GDM1 (cell line): ENCODE measurements at regions not wholly inside any gene's neighbourhood (a gene's known extent, or its start where the extent isn't known, plus 50 kb on each side); places are given as distances from the start of the nearest gene placed in this dataset.
"Not testable (repeated sequence)": the region's sequence is repeated elsewhere in the genome, so short reads cannot be mapped to it uniquely, and the experiment has no call there.

ENCODE experiments used
- DNase-seq: peaks from one replicate; lab custom pipeline; 2025; lab: John Stamatoyannopoulos, UW

DNA sequence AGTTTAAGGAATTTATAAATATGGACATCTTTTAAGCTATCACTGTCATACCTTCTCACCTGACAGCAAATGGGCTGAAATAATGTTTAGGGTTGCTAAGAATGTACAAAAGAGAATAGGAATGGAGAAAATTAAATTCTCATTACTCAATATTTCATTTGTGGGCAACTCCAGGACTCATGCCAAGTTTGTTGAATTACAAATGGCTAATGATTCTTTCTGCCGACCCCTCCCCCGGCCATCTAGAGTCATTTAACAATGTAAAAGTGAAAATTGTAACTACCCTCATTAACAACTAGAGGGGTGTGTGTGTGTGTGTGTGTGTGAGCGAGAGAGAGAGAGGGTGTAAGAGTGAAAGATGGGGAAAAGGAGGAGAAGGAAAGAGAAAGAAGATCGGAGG, 708.5 kb upstream of the FAM98A start:
- no peak for DNase-seq

DNA sequence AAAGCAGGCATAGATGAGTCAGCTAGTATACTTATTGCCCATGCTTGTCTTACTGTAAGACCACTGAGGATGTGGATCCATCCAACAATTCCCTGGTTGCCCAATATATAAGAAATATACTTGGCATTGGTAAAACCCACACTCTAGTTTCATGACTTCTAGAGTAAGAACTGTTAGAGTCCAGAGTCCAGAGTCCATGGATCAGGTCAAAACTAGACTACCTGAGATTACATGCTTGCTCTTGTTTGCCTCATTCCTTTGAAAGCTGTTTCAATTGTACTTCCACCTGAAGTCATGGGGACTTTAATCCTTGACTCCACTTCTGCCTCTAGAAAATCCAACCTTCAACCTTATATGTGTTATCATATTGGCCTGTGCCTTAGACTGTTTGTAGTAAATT, 707.6 kb upstream of the FAM98A start:
- DNase-seq, result no peak

DNA sequence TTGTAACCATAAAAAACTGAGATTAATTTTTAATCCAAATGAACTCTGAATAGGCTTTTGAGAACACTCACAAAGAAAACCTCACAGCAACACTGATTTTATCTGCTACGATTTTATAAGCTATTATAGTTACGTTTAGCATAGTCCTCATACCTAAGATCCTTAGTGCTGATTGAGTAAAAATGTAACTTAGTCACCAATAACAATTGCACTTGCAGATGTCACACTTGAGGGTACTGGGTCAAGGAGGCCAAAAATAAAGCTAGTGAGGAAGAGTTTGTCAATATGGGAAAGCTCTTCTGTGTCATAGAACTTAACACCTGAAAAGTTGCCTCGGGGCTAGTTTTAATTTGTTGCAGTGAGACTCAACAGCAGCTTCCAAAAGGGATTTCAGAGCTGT, 706.5 kb upstream of the FAM98A start:
- DNase-seq, result no peak

DNA sequence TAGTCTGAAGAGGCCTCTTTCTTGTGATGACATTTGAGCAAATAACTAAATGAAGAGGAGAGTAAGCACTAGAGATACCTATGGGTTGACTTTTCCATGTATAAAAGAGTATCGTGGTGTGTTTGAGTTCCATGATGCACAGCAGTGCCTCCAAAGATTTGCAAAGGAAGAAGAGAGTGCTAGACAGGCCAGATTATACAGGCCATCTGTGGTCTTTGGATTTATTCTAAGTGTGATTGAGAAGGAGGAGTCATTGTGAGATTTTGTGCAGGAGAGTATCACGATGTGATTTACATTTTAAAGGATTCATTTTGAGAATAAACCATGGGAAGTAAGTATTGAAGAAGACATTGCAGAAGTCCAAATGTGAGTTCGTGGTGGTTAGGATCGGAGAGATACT, 695.9 kb upstream of the FAM98A start:
- no peak for DNase-seq

DNA sequence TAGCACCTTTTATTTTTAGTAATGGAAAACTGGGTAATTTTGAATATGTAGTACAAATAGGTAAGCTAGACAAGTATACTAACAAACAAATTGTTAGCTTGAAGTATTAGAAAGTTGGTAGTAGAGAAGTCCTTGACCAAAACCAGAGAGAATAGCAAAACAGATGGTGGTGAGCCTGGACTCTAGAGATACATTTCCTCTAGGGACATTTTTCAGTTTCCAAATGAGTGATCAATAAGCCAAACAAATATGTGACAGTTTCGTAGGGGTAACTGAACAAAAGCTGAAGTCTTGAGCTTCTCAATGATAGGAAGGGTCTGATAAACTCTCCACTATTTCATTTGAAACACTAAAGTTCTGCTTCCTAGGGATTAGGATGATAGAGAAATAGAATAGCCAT, 692.0 kb upstream of the FAM98A start:
- DNase-seq, result no peak

DNA sequence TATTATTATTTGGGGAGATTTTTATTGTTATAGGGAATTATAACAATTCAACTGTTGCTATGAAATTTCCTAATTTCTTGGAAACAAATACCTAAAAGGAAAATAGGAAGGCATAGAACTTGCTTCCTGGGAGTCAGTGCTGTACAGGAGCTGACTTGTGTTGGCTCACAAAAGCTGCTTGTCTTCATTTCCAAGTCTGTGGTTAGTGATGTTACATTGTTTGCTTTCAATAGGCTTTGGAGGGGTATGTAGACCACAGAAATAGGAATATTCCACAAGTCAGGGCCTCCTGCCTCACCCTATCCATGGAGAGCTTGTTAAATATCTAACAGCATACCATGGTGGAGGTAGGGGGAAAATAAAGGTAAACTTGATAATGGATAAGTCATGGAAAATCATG, 688.9 kb upstream of the FAM98A start:
- DNase-seq, result no peak

DNA sequence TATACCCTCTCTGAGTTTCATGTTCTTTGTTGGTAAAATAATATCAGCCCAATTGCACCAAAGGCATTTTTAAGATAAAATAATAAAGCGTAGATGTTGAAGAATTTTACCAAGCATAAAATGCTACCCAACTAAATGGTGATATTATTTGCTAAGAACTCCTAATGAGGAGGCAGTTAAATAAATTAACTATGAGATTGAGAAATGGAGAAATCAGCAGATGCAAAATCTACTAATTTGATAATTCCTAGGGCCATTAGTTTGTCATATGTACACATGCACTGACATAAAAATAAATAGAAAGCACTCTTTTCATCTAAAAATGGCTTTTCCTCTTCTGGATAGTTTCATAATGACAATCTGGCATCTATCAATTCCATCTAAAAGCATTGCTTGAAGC, 681.5 kb upstream of the FAM98A start:
- DNase-seq, result no peak

DNA sequence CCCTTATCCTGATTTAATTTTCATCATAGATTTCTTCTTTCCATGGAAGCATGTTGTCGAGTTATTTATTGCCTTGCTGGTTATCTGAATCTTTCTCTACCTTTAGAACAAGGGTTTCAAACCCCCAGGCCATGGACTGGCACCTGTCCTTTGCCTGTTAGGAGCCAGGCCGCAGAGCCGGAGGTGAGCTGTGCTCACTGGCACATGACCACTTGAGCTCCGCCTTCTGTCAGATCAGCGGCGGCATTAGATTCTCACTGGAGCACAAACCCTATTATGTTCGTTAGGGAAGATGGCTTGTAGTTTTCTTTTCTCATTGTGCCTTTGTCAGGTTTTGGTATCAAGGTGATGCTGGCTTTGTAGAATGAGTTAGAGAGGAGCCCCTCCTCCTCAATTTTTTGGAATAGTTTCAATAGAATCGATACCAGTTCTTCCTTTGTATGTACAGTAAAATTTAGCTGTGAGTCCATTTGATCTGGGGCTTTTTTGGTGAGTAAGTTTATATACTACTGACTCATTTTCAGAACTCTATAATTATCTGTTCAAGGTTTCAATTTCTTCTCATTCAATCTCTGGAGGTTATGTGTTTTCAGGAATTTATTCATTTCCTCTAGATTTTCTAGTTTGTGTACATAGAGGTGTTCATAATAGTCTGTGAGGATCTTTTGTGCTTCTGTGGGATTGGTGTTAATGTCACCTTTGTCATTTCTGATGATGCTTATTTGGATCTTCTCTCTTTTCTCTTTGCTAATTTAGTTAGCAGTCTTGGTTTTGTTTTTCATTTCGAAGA, 668.0 kb upstream of the FAM98A start:
- no peak for DNase-seq

DNA sequence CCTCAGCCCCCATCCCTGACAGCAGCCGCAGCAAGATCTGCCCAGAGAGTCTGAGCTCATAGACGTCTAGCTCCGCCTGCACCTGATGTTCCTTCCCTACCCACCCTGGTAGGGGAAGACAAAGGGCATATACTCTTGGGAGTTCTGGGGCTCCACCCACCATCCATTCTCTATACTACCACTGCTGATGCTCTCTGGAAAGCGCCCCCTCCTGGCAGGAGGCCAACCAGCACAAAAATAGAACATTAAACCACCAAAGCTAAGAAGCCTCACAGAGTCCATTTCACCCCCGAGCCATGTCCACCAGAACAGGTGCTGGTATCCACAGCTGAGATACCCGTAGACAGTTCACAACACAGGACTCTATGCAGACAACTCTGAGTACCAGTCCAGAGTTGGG, 662.6 kb upstream of the FAM98A start:
- no peak for DNase-seq

DNA sequence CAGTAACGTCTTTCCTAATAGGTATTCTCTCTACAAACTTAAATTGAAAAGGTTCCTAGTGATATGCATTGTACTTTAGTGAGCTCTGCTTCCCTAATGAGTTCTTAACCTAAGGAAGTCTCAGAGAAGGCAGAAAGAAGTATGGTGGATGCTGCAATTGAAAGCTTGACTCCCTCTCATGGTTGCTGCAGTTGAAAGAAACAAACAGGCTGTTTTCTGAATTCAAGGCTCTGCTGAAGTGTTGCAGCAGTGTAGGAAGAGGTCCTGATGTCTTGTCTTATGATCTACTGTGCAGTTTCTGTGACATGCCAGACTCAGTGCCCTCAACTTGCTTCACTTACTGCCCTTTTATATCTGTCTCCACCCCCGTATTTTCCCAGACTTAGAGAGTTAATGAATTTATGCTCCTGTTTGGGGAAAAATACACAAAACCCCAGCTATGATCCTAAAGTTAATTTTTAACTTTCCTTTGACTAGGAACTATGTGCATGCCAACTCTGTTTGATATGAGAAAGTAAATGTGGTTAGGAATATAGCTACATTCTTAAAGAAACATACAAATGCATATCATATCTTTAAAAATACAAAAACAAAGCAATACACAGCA, 655.3 kb upstream of the FAM98A start:
- DNase-seq, result no peak

DNA sequence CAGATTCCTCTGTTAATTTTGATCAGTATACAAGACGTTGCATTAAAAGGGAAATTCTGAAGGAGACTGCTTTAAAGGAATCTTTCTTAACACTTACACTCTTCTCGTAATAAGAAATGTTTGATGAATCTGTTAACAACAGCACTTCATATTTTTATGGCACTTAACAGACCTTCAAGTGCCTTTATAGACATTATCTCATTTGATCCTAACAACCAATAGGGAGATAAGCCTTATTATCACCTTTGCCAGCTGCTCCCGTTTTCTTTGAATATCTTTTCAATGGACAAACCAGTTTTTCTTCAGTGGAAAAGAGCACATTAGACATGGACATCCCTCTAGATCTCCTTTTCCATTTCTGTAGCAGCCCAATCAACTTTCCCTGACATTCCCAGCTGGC, 653.0 kb upstream of the FAM98A start:
- no peak for DNase-seq

DNA sequence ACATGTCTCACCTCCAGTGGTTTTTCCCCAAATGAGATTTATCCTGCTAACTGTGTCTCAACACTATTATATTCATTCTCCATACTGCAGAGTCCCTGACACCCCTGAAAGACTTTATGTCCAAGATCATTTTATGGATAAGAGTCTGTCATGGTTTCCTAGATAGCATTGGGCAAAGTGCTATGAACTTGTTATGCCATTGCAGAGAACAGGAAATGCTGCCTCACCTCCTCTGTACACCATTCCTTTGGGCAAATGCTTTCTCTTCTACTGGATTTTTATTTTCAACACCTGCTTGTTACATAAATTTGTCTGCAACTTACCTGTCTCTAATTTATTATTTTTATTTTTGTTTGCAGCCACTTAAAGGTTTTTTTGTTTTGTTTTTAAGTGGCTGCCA, 652.5 kb upstream of the FAM98A start:
- DNase-seq, result no peak

DNA sequence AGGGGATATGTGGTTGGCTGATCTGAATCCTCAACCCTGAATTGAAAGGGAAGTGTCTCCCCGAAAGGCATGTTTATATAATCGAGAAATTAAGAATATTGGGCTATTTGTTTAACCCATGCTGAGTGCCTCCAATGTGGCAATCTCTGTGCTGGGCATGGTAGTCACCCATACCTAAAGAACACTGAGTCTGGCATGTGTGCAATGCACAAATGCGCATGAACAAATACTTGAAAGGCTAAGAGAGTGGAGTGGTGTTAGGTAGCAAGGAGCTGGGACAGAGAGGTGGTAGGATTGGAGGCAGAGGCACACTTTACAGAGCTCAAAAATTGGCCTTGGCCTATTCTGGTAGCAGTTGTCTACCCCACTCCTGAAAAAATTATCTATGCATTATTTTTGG, 645.1 kb upstream of the FAM98A start:
- DNase-seq, result no peak

DNA sequence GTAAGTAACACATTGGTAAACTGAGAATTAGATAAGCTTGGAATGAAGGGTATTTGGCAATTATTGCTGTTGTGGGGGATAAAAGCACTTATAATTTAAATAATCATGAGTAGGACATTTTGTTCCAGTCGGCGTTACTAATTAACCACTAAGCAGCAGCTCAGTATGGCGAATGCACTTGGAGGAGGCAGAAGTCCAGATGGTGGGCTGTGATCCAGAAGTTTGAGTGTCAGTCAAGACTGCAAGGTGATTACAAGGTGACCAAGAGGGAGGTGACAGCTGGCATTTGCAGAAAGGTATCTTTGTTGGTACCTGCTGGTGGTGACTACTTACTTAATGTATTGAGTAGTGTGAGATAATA, 643.6 kb upstream of the FAM98A start:
- DNase-seq, result no peak

DNA sequence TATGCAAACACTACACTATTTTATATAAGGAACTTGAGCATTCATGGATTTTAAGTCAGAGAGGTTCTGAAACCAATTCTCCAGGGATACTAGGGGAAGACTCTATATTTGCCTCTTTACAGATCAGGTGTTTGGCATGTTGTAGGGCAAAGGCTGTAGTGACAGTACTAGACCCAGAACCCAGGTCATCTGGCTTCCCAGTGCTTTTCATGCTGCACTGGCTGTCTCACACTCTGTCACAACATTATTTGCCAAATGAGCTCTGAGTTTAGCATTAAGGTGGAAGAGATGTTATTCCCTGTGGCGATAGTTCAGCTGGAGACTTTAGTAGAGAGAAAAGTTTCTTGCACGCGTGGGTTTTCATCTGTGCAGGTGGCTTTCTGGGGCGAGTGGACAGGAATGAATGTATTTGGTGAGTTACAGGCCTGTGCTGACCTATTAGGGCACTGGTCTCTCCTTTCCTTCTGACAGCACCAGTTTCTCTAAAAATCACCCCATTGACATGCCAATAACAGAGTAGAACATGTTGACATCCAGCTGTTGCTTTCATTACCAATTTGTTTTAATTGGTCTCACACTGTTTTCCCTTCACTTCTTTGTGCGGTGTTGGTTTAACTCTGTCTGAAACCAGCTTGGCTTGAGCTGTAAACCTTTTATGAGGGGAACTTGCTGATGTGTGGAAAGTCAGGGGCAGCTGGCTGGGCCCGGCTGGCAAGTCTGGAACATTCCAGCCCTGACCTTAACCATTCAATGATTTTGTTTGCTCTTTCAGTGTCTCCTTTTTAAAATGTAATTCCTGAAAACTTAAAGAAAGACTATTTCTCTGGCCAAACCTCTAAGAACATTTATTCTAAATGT, 643.0 kb upstream of the FAM98A start:
- DNase-seq, result no peak

DNA sequence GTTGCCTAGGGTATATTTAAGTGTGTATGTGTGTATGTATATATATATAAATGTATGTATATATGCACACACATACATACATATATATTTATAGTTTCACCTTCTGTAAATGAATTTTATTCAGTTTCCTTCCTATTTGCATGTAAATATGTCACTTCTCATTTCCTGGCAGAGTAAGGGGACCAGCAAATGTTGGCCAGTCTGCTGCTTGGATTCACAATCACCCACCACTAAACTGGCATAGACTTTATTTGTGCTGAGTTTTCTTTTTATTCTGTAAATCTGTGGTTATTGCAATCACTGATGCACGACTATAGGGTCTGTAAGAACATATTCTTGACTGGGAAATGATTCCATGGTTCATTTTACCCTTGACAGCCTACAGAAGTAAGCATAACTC, 640.4 kb upstream of the FAM98A start:
- DNase-seq, result no peak

DNA sequence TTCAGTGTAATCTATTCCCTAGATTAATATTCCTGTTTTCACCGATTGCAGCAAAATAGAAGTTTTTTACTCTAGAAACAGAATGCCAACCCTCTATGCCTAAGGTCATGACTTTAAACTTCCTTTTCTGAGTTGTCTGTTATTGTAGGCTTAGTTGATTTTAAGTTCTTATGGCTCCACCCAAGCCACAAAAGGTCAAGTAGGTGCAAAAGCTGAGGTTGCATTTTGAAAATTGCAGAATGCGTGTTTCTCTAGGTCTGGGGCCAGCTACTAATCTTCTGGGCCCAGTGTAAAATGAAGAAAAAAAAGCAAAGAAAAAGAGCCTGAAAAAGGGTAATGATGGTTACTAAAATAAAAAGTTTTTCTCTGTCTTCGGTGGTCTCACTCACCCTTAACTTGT, 635.7 kb upstream of the FAM98A start:
- DNase-seq, result no peak

DNA sequence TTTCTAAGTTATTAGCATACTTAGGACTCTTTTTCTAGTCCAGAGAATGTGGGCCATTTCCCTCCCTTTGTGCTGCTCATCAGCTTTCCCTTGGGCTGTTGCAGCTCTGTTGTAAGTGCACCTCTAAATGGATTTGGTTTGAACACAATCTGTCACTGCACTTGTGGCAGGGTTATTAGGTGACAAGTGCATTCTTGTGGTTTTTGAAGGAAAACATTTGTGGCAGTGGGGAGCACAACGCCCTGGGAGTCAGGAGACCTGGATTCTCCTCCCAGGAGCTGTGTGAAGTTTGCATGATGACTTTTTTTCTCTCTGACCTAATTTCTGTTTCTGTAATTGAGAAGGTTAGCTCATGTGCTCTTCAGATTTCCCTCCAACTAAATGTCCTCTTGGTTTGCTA, 630.9 kb upstream of the FAM98A start:
- DNase-seq, result no peak

DNA sequence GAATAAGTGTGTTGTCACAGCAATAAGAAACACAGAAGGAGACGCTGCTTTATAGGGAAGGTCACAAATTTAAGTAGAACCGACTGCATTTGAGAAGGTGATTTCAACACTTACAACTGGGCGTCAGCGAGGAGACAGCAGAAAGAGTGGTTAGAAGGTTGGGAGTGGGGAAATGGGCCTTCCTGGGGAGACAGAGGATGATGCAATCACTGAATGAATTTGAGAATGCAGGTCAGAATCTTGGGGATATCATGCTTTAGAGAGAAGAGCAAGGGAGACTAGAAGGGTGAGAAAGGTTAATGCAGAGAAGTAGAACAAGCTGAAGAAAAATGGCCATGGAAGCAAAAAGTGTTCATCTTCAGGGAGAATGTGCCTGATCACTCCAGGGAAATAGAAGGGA, 616.1 kb upstream of the FAM98A start:
- DNase-seq, result no peak

DNA sequence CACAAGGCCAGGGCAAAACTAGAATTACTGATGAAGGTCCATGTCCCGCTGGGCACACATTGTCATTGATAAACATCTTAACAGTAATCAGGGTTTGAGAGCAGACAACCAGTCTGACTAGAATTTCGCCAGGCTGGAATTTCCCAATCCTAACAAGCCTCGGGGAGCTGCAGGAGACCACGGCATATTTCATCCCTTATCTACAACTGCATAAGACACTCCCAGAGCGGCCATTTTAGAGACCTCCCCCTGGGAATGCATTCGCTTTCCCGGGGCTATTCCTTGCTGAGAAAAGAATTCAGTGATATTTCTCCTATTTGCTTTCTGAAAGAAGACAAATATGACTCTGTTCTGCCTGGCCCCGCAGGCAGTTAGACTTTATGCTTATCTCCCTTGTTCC, 611.3 kb upstream of the FAM98A start:
- not testable (repeated sequence) for DNase-seq

DNA sequence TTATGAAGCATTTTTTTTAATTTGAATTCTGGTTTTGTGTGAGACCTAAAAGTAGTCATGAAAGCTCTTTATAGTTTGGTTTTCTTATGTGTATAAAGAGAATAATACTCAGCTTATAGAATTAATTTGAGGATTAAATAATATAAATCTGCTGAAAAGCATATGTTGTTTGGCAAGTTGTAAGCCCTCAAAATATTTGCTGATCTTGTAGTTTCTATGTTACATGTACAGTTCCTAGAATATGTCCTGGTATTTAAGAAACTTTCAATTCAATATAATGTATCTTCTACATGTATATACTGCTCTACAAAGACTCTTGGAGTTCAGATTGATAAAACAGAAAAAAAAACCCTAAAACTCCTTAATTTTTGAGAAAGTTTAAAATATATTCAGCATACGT, 605.5 kb upstream of the FAM98A start:
- DNase-seq, result no peak

DNA sequence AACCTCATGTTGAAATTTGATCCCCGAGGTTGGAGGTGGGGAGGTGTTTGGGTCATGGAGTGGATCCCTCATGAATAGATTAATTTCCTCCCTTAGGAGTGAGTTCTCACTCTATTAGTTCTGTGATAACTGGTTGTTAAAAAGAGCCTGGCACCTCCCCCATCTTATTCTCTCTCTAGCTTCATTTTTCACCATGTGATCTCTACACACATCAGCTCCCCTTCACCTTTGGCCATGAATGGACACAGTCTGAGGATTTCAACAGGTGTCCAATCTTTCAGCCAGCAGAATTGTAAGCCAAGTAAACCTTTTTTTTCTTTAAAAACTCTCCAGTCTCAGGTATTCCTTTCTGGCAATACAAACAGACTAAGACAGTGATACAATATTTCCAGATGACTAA, 602.0 kb upstream of the FAM98A start:
- no peak for DNase-seq

DNA sequence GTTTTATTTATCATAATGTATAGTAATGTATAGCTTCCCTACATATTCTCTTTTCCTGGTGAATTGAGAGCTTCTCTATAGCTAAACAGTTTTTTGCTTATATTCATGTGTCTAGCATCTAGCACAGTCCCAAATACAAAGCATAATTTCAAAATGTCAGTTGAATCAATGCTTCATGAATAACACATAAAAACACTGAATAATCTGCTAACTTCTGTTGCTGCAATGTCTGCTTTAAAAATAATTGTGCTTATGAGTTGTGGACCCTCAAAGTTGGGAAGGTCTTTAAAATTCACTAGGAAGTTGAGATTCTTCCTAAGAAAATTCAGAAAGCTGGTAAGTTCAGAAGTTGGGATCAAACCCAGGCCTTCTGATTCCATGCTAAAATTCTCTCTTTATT, 600.9 kb upstream of the FAM98A start:
- DNase-seq, result no peak
